ENCODE measurements at regions not wholly inside any gene's neighbourhood (a gene's known extent, or its start where the extent isn't known, plus 50 kb on each side); places are given as distances from the start of the nearest gene placed in this dataset.
"Not testable (repeated sequence)": the region's sequence is repeated elsewhere in the genome, so short reads cannot be mapped to it uniquely, and the experiment has no call there.

DNA sequence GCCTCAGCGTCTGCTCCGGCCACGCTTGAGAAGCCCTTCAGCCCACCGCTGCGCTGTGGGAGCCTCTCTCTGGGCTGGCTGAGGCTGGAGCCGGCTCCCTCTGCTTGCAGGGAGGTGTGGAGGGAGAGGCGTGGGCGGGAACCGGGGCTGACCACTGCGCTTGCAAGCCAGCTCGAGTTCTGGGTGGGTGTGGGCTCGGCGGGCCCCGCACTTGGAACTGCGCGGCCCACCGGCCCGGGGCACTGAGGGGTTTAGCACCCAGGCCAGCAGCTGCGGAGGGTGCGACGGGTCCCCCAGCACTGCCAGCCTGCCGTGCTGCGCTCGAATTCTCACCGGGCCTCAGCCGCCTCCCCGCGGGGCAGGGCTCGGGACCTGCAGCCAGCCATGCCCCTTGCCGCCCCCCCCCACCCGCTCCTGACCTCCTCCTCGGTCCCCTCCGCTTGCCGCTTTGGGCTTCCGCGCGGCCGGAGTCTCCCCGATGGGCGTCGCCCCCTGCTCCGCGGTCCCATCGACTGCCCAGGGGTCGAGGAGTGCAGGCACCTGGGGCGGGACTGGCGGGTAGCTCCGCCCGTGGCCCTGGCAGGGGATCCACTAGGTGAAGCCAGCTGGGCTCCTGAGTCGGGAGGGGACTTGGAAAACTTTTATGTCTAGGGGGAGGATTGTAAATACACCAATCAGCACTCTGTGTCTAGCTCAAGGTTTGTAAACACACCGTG is 106.7 kb downstream of the RAP2B start:
- DNase-seq (ENCODE audit: low spot score): no peak

DNA sequence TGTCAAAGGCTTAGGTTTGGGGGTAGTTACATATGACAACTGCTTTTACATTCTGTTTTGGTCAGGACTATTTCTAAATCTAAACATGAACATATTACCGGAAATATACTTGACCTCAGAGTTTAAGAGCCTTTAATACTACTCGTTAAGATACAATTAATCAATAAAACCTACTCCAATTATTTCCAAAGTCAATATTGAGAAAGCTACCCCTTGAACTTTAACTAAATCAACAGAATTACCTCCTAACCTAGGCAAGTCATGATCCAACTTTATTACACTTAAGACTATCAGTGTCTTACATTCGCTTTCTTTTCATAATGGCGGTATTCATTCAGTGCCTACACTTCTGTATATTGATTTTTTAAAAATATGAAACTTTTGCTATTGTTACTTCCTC is 107.7 kb downstream of the RAP2B start:
- DNase-seq (ENCODE audit: low spot score): no peak

DNA sequence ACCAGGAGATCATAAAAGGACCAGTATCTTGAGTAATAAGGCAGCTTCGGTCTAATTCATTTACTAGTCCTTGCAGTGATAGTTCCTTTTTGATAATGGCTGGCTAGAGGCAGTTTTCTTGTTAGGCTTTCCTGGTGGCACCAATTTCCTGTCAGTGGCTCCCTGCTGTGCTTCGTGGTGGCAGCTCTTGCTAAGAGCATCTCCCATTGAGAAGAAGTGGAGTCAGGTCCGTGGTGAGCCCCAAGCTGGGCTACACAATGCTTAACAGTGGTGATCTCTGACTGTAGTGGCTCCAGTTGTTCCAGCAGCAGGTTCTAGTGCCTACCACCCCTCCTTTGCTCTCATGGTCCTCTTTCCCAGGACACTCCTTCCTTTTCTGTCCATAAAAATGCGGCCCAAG is 111.2 kb downstream of the RAP2B start:
- no peak for DNase-seq (ENCODE audit: low spot score)

DNA sequence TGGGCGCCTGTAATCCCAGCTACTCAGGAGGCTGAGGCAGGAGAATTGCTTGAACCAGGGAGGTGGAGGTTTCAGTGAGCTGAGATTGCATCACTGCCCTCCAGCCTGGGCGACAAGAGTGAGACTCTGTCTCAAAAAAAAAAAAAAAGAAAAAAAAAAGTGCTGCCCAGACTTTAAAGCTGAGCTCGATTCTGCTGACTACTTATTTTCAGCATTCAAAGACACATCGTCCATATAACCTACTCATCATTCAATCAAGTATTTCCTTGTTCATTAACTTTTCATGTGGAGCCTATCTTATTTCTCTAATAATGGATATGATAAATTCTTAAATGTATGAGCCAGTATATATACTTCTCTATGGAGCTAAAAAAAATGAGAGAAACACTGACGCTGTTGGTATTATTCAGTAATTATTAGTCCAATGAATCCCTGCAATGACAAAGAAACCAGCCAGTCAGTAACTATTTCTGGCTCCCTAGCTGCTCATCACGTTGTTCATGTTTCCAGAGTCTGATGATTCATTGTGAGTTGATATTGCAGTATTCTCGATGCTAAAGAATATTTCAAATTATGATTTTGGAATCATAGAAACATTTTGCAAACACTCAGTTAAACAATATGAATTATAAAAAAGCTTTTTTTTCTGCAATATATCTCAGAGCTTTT is 111.9 kb downstream of the RAP2B start:
- DNase-seq (ENCODE audit: low spot score): peak; percentile 45

DNA sequence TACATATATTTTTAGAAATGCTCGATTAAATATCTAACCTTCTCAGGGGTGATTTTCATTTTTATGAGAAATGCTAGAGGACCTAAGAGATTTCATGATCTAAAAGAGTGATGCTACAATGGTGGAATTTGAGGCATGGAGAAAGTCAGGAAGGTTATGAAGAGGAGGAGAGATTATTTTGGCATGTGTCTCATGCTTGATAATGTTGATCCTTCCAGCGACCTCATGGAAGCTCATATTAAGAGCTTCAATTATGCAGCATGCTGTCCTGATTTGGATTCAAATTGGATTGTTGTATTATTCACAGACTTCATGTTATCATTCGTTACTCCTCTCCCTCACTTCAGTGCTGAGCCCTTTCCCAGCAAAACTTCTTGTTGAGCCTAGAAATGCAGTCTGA is 112.5 kb downstream of the RAP2B start:
- no peak for DNase-seq (ENCODE audit: low spot score)

DNA sequence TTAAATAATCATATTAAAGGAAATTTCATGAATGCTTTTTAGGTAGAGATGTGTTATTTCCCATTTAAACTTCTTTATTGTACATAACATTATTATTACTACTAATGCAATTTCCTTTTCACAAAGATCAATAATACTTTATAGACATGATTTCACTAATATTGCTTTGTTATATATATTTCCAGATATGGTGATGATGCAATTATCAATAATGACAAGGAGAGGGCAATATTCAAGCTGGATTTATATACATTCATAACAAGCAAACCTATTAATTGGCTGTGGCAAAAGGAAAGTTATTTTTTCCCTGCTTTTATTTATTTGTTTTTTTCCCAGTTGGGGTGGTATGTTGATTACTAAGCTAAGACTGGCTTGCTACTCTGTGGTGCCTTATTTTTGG is 113.5 kb downstream of the RAP2B start:
- DNase-seq (ENCODE audit: low spot score): no peak

DNA sequence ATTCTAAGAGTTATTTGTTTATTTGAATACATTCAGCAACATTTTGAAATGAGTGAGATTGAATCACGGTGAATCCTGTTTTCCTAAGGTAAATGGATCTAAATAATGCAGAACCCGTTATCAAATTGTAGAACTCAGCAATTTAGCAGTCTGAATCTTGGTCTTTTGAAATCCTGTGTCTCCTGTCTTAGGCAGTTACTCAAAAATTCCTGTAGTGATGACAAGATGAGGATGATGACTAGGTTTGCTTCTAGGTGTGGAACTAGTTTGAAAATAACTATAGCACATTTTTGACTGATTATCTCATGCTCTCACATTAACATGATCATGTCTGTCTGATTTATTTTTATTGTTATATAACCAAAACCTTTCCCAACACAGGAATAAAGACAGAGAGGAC is 115.0 kb downstream of the RAP2B start:
- DNase-seq (ENCODE audit: low spot score): no peak

DNA sequence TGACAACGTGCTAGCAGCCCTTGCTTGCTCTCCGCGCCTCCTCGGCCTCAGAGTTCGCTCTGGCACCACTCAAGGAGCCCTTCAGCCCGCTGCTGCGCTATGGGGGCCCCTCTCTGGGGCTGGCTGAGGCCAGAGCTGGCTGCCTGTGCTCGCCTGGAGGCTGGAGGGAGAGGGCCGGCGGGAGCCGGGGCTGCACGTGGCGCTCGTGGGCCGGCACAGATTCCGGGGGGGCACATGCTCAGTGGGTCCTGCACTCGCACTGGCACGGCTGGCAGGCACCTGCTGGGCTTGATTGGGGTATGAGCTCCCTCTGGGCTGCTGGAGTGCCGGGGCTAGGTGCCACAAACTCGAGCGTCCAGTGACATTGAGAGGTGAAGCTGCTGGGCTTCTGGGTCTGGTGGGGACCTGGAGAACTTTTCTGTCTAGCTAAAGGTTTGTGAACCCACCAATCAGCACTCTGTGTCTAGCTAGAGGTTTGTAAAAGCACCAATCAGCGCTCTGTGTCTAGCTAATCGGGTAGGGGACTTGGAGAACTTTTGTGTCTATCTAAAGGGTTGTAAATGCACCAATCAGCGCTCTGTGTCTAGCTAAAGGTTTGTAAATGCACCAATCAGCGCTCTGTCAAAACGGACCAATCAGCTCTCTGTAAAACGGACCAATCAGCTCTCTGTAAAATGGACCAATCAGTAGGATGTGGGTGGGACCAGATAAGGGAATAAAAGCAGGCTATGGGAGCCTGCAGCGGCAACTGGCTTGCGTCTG is 119.4 kb downstream of the RAP2B start:
- not testable (repeated sequence) for DNase-seq (ENCODE audit: low spot score)

DNA sequence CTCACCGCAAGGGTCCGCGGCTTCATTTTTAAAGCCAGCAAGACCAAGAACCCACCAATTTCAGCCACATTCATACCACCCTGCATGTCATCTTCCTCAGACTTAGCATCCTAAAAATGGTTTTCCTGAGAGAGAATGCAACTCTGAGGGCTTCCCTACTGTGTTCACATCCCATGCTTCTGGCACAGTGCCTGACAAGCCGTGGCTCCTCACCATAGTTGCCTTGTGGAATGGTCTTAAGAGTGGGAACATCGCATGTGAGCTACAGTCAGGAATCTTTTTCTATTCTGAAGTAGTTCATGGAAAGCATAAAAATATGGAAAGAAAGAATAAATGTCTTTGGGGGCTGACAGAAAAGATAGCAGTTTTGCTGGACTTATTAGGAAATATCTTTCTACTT is 120.3 kb downstream of the RAP2B start:
- no peak for DNase-seq (ENCODE audit: low spot score)

DNA sequence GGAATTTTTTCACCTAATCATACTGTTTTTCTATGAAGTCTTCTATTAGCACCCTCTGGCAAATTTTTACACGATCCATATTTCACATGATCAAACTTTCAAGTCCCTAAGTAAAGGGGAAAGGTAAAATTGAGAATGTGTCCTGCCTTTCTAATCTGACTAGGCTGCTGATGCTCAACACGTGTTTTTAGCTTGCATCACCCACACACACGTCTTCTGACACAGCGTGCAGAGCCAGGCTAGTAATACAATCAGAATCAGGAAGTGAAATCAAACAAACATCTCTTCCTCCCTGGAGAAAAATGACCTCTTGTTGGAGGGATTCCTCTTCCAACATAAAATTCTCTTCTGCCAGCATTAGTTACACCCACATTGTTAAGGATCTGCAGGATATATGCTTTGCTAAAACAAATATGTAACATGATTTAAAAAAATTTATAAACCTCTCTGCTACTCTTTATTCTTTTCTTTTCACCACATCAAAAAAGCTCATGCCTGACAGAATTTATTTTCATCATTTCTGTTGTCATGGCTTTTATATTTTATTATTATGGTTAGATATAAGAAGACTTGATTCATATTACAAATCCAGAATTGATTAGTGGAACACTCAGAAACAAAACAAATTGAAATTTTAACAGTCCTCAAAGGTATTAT is 122.4 kb downstream of the RAP2B start:
- DNase-seq (ENCODE audit: low spot score): peak; percentile 80

DNA sequence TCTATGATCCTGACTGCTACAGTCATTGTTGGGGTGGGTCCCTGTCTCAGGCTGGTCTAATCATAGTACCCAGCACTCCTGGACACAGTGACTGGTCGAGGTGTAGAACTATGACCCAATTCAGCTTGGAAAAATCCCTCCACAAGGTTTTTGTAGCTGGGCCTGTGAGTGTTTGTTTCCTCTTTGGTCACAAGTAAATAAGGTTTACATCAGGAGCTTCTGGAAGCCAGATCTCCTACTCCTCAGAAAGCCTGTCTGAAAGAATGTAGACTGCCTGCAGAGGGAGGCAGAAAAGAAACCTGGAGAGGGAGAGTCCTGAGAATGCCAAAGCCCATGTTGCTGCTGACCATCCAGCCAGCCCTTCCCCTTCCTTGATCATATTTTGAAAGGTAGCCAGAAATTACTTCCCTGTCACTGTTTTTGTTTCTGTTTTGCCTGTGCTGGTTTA is 123.2 kb downstream of the RAP2B start:
- no peak for DNase-seq (ENCODE audit: low spot score)

DNA sequence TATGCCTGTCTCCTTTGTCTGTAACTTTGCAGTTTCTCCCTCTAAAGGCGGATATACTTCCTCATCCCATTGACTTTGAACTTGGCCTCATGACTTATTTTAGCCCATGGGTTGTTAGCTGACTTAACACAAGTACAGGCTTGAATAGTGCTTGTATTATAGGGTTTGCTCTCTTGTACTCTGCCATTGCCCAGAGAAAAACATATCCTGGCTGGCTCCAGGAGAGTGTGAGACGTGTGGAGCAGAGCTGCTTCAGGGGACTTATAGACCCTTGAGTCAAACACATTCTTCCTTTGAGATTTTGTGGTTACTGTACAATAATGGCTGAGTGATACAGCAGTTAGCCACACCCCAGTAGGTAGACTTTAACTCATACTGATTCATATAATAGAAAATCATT is 124.0 kb downstream of the RAP2B start:
- no peak for DNase-seq (ENCODE audit: low spot score)

DNA sequence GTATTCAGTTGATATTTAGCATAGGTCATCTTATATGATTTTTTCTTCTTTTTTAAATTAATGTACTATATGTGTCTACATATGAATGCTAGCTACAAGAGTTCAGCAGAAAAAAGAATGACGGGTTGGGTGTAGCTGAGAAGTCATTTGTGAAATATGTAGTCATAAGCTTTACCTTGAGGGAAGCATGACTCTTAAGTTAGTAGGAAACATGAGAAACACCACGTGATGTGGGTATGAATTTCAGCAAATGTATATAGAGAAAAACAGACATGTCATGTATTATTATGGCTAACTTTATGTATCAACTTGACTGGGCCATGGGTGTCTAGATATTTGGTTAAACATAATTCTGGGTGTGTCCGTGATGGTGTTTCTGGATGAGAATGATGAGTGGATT is 125.0 kb downstream of the RAP2B start:
- DNase-seq (ENCODE audit: low spot score): no peak

DNA sequence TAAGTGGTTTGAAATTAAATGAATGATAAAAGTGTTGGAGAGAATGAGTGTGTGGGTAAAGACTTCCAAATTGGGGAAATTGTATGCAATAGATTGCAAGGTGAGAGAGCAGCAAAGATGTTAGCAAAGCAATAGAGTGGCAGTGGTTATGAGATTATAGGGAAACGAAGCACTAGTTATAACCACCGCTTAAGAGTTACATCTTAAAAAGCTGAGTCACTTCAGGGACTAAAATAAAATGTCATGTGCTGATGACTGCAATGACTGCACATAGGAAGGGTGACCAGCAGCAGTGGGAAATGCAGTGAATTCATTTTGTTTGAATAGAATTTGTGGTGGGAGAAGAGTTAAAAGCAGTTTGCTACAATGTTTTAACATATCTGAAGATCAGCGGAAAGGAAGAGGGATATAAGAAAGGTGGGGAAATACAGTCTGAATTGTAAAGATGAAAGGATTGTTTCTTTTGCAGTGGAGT is 127.3 kb downstream of the RAP2B start:
- DNase-seq (ENCODE audit: low spot score): peak; percentile 66

DNA sequence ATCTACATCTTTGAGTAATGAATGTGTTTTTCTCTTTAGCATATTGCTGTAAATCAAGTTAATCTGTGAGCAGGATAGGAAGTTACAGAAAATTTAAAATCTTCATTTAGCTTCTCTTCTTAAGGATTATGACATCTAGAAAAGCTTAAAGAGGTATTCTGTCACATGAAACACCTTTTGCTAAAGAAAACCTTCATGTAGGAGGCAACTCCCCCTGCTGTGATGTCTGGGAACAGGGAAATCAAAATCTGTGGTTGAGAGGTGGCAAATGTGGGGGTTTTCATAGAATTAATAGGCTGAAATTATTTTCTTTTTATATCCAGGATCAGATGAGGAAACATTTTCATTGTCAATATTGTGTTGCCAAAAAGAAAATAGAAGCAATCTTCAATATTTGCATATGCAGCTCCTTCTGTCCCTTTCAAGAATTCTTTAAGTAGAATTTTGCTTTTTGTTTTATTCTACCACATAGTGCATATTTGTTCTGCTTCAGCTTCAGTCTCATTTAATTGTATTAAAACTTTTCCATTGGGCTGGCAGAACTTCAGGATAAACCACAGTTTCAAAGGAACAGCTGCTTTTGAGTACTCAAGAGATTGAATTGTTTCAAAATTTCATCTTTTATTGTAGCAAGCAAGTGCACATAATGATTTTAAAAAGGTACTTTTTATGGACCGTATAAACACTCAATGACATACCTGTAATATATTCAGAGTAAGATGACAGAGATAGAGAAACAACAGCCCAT is 128.4 kb downstream of the RAP2B start:
- DNase-seq (ENCODE audit: low spot score): no peak

DNA sequence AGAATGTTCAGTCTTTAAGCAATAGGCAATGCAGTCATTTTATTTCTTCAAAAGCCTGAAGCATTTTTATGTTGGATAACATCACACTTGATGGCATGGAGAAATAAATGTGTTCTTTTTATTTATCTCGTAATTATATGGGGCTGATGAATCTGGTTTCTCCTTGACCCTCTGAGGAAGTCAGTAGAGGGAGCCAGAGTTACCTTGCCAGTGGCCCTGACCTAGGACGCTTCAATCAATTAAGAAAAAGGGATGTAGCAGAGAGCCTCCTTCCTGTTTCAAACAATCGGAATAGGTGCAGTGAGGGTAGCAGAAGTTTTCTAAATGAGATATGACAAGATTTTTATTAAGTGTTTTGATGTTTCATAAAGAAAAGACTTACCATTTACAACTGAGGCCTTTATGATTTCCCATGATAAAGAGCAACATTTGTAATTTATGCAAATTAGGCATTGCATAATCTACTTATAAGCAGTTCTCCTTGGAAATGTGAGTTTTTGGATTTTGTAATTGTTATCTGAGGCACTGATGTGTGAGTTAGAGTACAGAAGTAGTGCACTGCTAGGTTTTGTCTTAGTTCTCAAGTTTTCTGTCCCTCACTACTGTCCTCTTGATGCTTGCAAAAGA is 129.1 kb downstream of the RAP2B start:
- no peak for DNase-seq (ENCODE audit: low spot score)

DNA sequence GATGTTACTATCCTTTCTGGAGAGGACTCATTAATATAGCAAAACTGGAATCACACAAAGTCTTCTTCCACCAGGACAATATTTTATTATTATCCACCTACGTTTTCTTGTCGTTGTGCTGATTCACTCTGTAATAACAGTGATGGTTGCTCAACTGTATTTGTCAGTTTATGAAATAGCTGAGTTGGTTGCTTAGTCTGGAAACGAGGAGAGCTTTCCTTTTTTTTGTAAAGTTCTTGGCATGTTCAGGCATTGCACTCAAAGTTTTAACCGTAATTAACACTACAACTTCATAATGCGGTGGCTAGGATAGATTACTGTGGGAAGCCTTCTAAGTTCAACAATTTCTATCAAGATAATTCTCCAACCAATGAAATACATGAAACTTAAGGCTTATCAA is 131.2 kb downstream of the RAP2B start:
- no peak for DNase-seq (ENCODE audit: low spot score)

DNA sequence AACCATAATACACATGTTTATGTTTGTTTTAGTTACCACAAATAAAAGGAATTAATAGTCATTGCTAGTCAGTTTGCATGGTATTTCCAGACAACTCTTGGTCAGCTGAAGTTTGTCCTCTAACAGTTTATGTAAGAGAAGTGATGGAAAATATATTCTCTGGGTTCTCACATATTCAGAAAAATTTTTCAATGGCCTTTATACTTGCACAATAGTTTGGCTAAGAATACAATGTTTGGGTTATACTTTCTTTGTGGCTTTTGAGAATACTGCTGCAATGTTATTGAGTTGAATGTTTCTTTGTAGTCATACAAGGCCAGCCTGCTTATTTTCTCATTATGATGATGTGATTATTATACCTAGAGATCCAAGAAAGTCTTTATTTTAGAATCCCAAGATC is 133.9 kb downstream of the RAP2B start:
- no peak for DNase-seq (ENCODE audit: low spot score)

DNA sequence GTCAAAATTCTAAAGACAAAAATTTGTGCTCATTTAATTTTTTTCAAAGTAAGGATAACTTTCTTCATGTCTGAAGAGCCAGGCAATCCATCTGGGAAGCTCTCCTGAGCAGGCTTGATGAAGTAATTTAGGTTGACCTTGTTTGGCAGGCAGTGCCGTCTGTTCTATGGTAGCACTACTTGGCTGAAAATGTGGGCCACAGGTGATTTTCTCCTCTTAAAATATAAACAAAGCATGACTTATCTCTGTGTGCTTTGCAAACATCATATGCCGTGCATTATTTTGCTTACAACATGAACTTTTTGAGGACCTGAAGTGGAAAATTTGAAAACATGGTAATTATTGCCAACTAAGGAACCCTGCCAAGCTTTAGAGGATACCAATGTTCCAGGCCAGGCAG is 143.2 kb downstream of the RAP2B start:
- DNase-seq (ENCODE audit: low spot score): no peak

DNA sequence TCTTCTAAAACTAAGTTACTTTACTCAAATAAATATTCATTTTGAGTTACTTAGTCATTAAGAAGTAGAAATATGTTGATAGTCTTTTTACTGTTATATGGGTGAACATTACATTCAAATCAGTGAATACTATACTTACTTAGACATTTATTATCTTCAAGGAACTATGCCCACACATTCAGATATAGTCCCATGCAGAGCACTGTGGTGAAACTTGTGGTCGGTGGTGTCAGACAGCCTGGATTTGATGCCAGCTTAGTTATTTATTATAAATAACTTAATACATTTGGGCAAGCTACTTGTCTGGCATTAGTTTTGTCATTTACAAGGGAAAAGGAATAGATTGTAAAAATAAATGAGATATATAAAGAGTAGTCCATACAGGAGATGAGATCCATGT is 149.5 kb downstream of the RAP2B start:
- no peak for DNase-seq (ENCODE audit: low spot score)

DNA sequence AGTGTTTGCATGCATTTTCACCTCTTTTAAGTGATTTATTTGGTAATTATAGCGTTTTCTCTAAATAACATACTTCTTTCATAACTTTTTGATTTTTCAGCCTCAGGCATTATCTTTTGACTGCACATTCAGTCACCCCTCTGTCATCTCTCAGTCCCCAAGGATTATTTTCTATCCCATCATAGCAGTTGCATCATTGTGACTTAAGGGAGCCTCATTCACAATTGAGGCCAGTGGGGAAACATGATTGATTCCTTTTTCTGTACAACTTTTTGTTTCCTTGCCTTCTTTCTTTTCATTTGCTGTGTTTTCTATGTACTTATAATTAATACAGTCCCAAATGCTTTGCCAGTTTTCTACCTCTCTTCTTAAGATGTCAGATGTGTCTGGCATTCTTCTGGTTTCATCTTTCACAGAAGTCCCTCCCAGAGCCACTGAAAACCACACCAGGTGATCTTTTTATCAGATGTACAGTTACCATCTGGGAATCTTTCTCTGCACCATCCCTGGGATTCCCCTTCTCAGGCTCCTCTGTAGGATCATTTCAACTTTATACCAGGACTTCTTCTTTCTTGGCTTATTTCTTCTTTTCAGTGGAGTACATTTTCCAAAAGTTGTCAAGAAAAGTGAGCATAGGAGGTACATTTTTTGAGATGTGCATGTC is 151.4 kb downstream of the RAP2B start:
- DNase-seq (ENCODE audit: low spot score): no peak

Data from COLO829 (cell line).